ENCODE measurements at regions not wholly inside any gene's neighbourhood (a gene's known extent, or its start where the extent isn't known, plus 50 kb on each side); places are given as distances from the start of the nearest gene placed in this dataset.

DNA sequence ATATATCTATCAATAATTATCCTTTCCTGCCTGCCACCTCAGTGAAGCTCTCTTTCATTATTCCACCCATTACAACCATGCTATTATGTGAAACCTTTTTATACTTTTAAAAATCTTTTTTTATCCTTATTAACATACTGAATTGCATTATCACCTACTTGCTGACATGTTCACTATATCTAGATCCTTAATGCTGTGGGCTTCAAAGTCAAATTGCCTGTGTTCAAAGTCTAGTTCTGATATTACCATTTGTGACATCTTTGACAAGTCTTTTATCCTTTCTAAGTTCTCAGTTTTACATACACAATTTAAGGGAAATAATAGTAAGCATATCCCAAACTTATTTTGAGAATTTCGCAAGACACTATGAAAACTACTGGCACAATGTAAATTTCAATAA lies 2239.4 kb downstream of the LRRC4C start:
- Histone ChIP-seq H3K4me1 (ENCODE audit: control insufficient read depth in 1 of 2, insufficient read depth in 2 of 2, low read length in 2 of 2) (no peaks in the 10 kb centered on the region), H2AFZ (ENCODE audit: low read depth, low read length, poor library complexity, severe bottlenecking) (no peak overlapping the region), H3K79me2 (ENCODE audit: insufficient read depth, low read length) (no peaks in the 10 kb centered on the region), H3K27ac (ENCODE audit: low read depth, low read length) (no peak overlapping the region), H4K20me1 (ENCODE audit: insufficient read depth) (no peaks in the 10 kb centered on the region), H3K4me3 (replicated peaks in 1 of 2; ENCODE audit: low read depth in 1 of 2, low read length in 2 of 2) (no peak overlapping the region), H3K9me3 (ENCODE audit: control insufficient read depth in 1 of 2, insufficient read depth in 1 of 2, low read depth in 1 of 2, low read length in 2 of 2) (peaks cover 0 to 14% of the 10 kb centered on the region in 2 experiments; a peak in 1 of 4 replicates), H3K9ac (ENCODE audit: low read length) (no peak overlapping the region), H3K27me3 (ENCODE audit: insufficient read depth, low read length) (no peaks in the 10 kb centered on the region), H3K4me2 (ENCODE audit: low read length) (no peak overlapping the region), H3K36me3 (ENCODE audit: control insufficient read depth in 1 of 2, insufficient read depth in 2 of 2, low read length in 2 of 2) (no peaks in the 10 kb centered on the region), H3K9me2 (ENCODE audit: insufficient read depth) (no peaks in the 10 kb centered on the region)
- CTCF ChIA-PET: no interaction called here
- BruUV-seq (replicated peaks): no TSS peak
- POLR2A ChIA-PET: no interaction called here
- TF ChIP-seq POLR2AphosphoS5 (IDR thresholded peaks at IDR 0.05; ENCODE audit: low read depth, low read length): no peak
- no peak for TF ChIP-seq EZH2 (IDR thresholded peaks at IDR 0.05)
- no peak for TF ChIP-seq ZNF274 (IDR thresholded peaks at IDR 0.05; ENCODE audit: low read depth, low read length)
- no peak for TF ChIP-seq SIN3A (IDR thresholded peaks at IDR 0.05; ENCODE audit: low read depth)
- TF ChIP-seq RAD21 (IDR thresholded peaks at IDR 0.05; ENCODE audit: low read depth): no peak
- TF ChIP-seq SP1 (IDR thresholded peaks at IDR 0.05; ENCODE audit: low read depth): no peak
- no peak for TF ChIP-seq ZFX (IDR thresholded peaks at IDR 0.05)
- no peak for DNase-seq (ENCODE audit: low read depth, low spot score)
- RAD21 ChIA-PET (ENCODE audit: low non-redundant PET in 1 of 2, low total read pairs in 2 of 2, uncharacterized antibody in 2 of 2, unreplicated experiment in 2 of 2): no interaction called here
- no peak for ATAC-seq
- intact Hi-C loops (cut with micrococcal nuclease): no loop called here

DNA sequence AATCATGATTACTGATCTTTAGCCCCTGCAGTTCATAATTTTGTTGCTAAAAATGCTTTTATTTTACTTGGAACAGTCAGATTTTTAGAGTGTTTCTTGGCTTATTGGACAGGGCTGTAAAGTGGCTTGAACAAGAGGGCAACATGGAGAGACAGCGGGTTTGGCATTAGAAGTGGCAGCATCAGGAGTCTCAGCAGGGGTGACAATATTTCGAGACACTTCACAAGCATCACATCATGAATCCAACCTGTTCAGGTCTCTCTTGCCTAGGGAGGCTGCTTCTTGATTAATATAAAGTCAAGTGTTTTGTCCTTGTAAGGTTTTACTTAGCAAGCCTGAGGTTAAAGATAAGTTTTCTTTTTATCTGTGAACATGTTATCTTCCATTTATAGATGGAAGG lies 2249.5 kb downstream of the LRRC4C start:
- no peak overlapping the region for H3K9ac ChIP-seq (ENCODE audit: low read length)
- TF ChIP-seq ZNF274 (IDR thresholded peaks at IDR 0.05; ENCODE audit: low read depth, low read length) (no peak), ELF1 (IDR thresholded peaks at IDR 0.05; ENCODE audit: borderline replicate concordance, low read depth) (no peak), POLR2AphosphoS5 (IDR thresholded peaks at IDR 0.05; ENCODE audit: low read depth, low read length) (no peak), EGR1 (IDR thresholded peaks at IDR 0.05; ENCODE audit: low read depth) (no peak), YY1 (IDR thresholded peaks at IDR 0.05; ENCODE audit: extremely low read depth, insufficient replicate concordance, low read depth, low read length) (no peak), ZFX (IDR thresholded peaks at IDR 0.05) (no peak)
- ATAC-seq (no peak), DNase-seq (ENCODE audit: low read depth, low spot score) (no peak)
- ChIA-PET RAD21 (ENCODE audit: low non-redundant PET in 1 of 2, low total read pairs in 2 of 2, uncharacterized antibody in 2 of 2, unreplicated experiment in 2 of 2) (no interaction called here), POLR2A (no interaction called here), CTCF (no interaction called here)
- H3K27ac ChIP-seq (ENCODE audit: low read depth, low read length): no peak overlapping the region
- H3K4me3 ChIP-seq (replicated peaks in 1 of 2; ENCODE audit: low read depth in 1 of 2, low read length in 2 of 2): no peak overlapping the region
- no TSS peak for BruUV-seq (replicated peaks)
- H4K20me1 ChIP-seq (ENCODE audit: insufficient read depth): no peaks in the 10 kb centered on the region
- no peaks in the 10 kb centered on the region for H3K4me1 ChIP-seq (ENCODE audit: control insufficient read depth in 1 of 2, insufficient read depth in 2 of 2, low read length in 2 of 2)
- no peak overlapping the region for H2AFZ ChIP-seq (ENCODE audit: low read depth, low read length, poor library complexity, severe bottlenecking)
- no peaks in the 10 kb centered on the region for H3K79me2 ChIP-seq (ENCODE audit: insufficient read depth, low read length)
- no peaks in the 10 kb centered on the region for H3K9me2 ChIP-seq (ENCODE audit: insufficient read depth)
- no peaks in the 10 kb centered on the region for H3K27me3 ChIP-seq (ENCODE audit: insufficient read depth, low read length)
- no peaks in the 10 kb centered on the region for H3K36me3 ChIP-seq (ENCODE audit: control insufficient read depth in 1 of 2, insufficient read depth in 2 of 2, low read length in 2 of 2)
- intact Hi-C loops (cut with micrococcal nuclease): no loop called here
- no peak overlapping the region for H3K4me2 ChIP-seq (ENCODE audit: low read length)
- H3K9me3 ChIP-seq (ENCODE audit: control insufficient read depth in 1 of 2, insufficient read depth in 1 of 2, low read depth in 1 of 2, low read length in 2 of 2): peaks cover 8 to 17% of the 10 kb centered on the region in 2 experiments; a peak in 2 of 4 replicates
